ENCODE measurements at regions not wholly inside any gene's neighbourhood (a gene's known extent, or its start where the extent isn't known, plus 50 kb on each side); places are given as distances from the start of the nearest gene placed in this dataset.
"Not testable (repeated sequence)": the region's sequence is repeated elsewhere in the genome, so short reads cannot be mapped to it uniquely, and the experiment has no call there.

- H3K4me2 ChIP-seq (ENCODE audit: unreplicated experiment): peak overlapping the region; percentile 59
- H4K20me1 ChIP-seq (ENCODE audit: insufficient read depth): no peaks in the 10 kb centered on the region
- H3K9me2 ChIP-seq (ENCODE audit: insufficient read depth): peaks cover 12% of the 10 kb centered on the region; the same call in 1 of the 2 replicates
- H3K9me3 ChIP-seq (ENCODE audit: low read depth): no peaks in the 10 kb centered on the region
- DNase-seq: peak; percentile 13
- H3K27me3 ChIP-seq (replicated peaks; ENCODE audit: insufficient read depth): no peaks in the 10 kb centered on the region
- in situ Hi-C loops (cut with MboI): no loop called here
- no peak for TF ChIP-seq EZH2phosphoT487 (IDR thresholded peaks at IDR 0.05; ENCODE audit: insufficient read depth, low read depth)
- TF ChIP-seq EZH2 (IDR thresholded peaks at IDR 0.05; ENCODE audit: insufficient read depth, poor library complexity, severe bottlenecking): no peak
- no peaks in the 10 kb centered on the region for H3K36me3 ChIP-seq (ENCODE audit: low read depth)
- peak overlapping the region; percentile 40; the same call in 1 of the 2 replicates for H2AFZ ChIP-seq
- H3F3A ChIP-seq (ENCODE audit: insufficient read depth): no peaks in the 10 kb centered on the region
- no peak overlapping the region for H3K9ac ChIP-seq
- H3K4me1 ChIP-seq (ENCODE audit: insufficient read depth): peaks cover 29% of the 10 kb centered on the region
- H3K79me2 ChIP-seq (ENCODE audit: insufficient read depth): no peaks in the 10 kb centered on the region
- no peak overlapping the region for H3K27ac ChIP-seq
- no peak overlapping the region; the same call in 1 of the 2 replicates for H3K4me3 ChIP-seq
Measured at GRCh38 chr21:27359141-27359540, 392.3 kb upstream of the ADAMTS5 start.

GRCh38 chr21:27352885-27353284 lies 386.0 kb upstream of the ADAMTS5 start:
- no peaks in the 10 kb centered on the region for H3K79me2 ChIP-seq (ENCODE audit: insufficient read depth)
- DNase-seq: no peak
- no peak for TF ChIP-seq EZH2 (IDR thresholded peaks at IDR 0.05; ENCODE audit: insufficient read depth, poor library complexity, severe bottlenecking)
- TF ChIP-seq EZH2phosphoT487 (IDR thresholded peaks at IDR 0.05; ENCODE audit: insufficient read depth, low read depth): no peak
- no peaks in the 10 kb centered on the region for H3K9me3 ChIP-seq (ENCODE audit: low read depth)
- H4K20me1 ChIP-seq (ENCODE audit: insufficient read depth): no peaks in the 10 kb centered on the region
- no peak overlapping the region for H2AFZ ChIP-seq
- no peak overlapping the region for H3K4me3 ChIP-seq
- H3K27me3 ChIP-seq (replicated peaks; ENCODE audit: insufficient read depth): no peaks in the 10 kb centered on the region
- no peak overlapping the region for H3K4me2 ChIP-seq (ENCODE audit: unreplicated experiment)
- in situ Hi-C loops (cut with MboI): no loop called here
- no peaks in the 10 kb centered on the region for H3K36me3 ChIP-seq (ENCODE audit: low read depth)
- no peak overlapping the region for H3K27ac ChIP-seq
- peaks cover 12% of the 10 kb centered on the region; the same call in 1 of the 2 replicates for H3K9me2 ChIP-seq (ENCODE audit: insufficient read depth)
- no peaks in the 10 kb centered on the region for H3F3A ChIP-seq (ENCODE audit: insufficient read depth)
- no peak overlapping the region for H3K9ac ChIP-seq
- no peaks in the 10 kb centered on the region for H3K4me1 ChIP-seq (ENCODE audit: insufficient read depth)

GRCh38 chr21:27346041-27346448 lies 379.2 kb upstream of the ADAMTS5 start:
- Histone ChIP-seq H2AFZ (peak overlapping the region; percentile 68), H3K79me2 (ENCODE audit: insufficient read depth) (no peaks in the 10 kb centered on the region), H3K9me3 (ENCODE audit: low read depth) (no peaks in the 10 kb centered on the region), H3K4me1 (ENCODE audit: insufficient read depth) (peaks cover 16% of the 10 kb centered on the region), H3K9me2 (ENCODE audit: insufficient read depth) (peaks cover 4% of the 10 kb centered on the region; the same call in 1 of the 2 replicates), H3K27ac (peak overlapping the region; percentile 84), H4K20me1 (ENCODE audit: insufficient read depth) (no peaks in the 10 kb centered on the region), H3K27me3 (replicated peaks; ENCODE audit: insufficient read depth) (no peaks in the 10 kb centered on the region), H3K4me3 (peak overlapping the region; percentile 49), H3K36me3 (ENCODE audit: low read depth) (no peaks in the 10 kb centered on the region), H3F3A (ENCODE audit: insufficient read depth) (peaks cover 13% of the 10 kb centered on the region), H3K4me2 (ENCODE audit: unreplicated experiment) (peak overlapping the region; percentile 78), H3K9ac (peak overlapping the region; percentile 39; the same call in 1 of the 2 replicates)
- WGBS, 2 experiments (ENCODE audit: low coverage in 1 of 2, low lambda C conversion rate in 2 of 2, missing lambda C conversion rate in 2 of 2): 7 to 8% methylated on average over 2 of the region's 2 CpGs
- DNase-seq: peak; percentile 72
- TF ChIP-seq EZH2 (IDR thresholded peaks at IDR 0.05; ENCODE audit: insufficient read depth, poor library complexity, severe bottlenecking) (no peak), EZH2phosphoT487 (IDR thresholded peaks at IDR 0.05; ENCODE audit: insufficient read depth, low read depth) (no peak)
- in situ Hi-C loops (cut with MboI): no loop called here

GRCh38 chr21:27339902-27340301 lies 373.0 kb upstream of the ADAMTS5 start:
- H3F3A ChIP-seq (ENCODE audit: insufficient read depth): no peaks in the 10 kb centered on the region
- no peak overlapping the region for H3K9ac ChIP-seq
- no peak overlapping the region for H3K4me3 ChIP-seq
- H3K9me3 ChIP-seq (ENCODE audit: low read depth): no peaks in the 10 kb centered on the region
- H4K20me1 ChIP-seq (ENCODE audit: insufficient read depth): no peaks in the 10 kb centered on the region
- 53 to 56% methylated on average over 5 of the region's 5 CpGs for WGBS, 2 experiments (ENCODE audit: low coverage in 1 of 2, low lambda C conversion rate in 2 of 2, missing lambda C conversion rate in 2 of 2)
- DNase-seq: no peak
- H2AFZ ChIP-seq: no peak overlapping the region
- TF ChIP-seq EZH2phosphoT487 (IDR thresholded peaks at IDR 0.05; ENCODE audit: insufficient read depth, low read depth) (no peak), EZH2 (IDR thresholded peaks at IDR 0.05; ENCODE audit: insufficient read depth, poor library complexity, severe bottlenecking) (no peak)
- in situ Hi-C loops (cut with MboI): no loop called here
- H3K36me3 ChIP-seq (ENCODE audit: low read depth): no peaks in the 10 kb centered on the region
- H3K4me1 ChIP-seq (ENCODE audit: insufficient read depth): no peaks in the 10 kb centered on the region
- no peak overlapping the region for H3K4me2 ChIP-seq (ENCODE audit: unreplicated experiment)
- no peaks in the 10 kb centered on the region for H3K9me2 ChIP-seq (ENCODE audit: insufficient read depth)
- no peaks in the 10 kb centered on the region for H3K79me2 ChIP-seq (ENCODE audit: insufficient read depth)
- H3K27ac ChIP-seq: no peak overlapping the region
- H3K27me3 ChIP-seq (replicated peaks; ENCODE audit: insufficient read depth): no peaks in the 10 kb centered on the region

- H3K9me3 ChIP-seq (ENCODE audit: low read depth); H2AFZ ChIP-seq; H3K9ac ChIP-seq; H3K4me2 ChIP-seq (ENCODE audit: unreplicated experiment); H3K36me3 ChIP-seq (ENCODE audit: low read depth); H3K9me2 ChIP-seq (ENCODE audit: insufficient read depth); H3F3A ChIP-seq (ENCODE audit: insufficient read depth); H3K27me3 ChIP-seq (replicated peaks; ENCODE audit: insufficient read depth); H3K27ac ChIP-seq; H3K4me3 ChIP-seq; DNase-seq; H3K4me1 ChIP-seq (ENCODE audit: insufficient read depth); H3K79me2 ChIP-seq (ENCODE audit: insufficient read depth); in situ Hi-C loops (cut with MboI); H4K20me1 ChIP-seq (ENCODE audit: insufficient read depth): not testable (repeated sequence)
- 86 to 89% methylated on average over 5 of the region's 5 CpGs for WGBS, 2 experiments (ENCODE audit: low coverage in 1 of 2, low lambda C conversion rate in 2 of 2, missing lambda C conversion rate in 2 of 2)
Measured at GRCh38 chr21:27338007-27338406, 371.1 kb upstream of the ADAMTS5 start.

Measured in GM23248 (cell line).